Esophagus muscularis mucosa (tissue), 4 donors: ENCODE measurements at regions not wholly inside any gene's neighbourhood (a gene's known extent, or its start where the extent isn't known, plus 50 kb on each side); places are given as distances from the start of the nearest gene placed in this dataset.

Source experiments
- CTCF ChIP-seq, 3 experiments: fragments of 200-600 bp in 2 of 3; fragments of 450-650 bp in 1 of 3; sonication (generic) in 2 of 3; IDR thresholded peaks; one replicate each; pipeline ENCODE4 v1.5.1; 2017 to 2019; ENCODE audit warnings: antibody characterized with exemption in 3 of 3, mild to moderate bottlenecking in 2 of 3, moderate library complexity in 1 of 3
- EP300 ChIP-seq: sonication (generic); formaldehyde crosslinking; IDR thresholded peaks from one replicate; pipeline ENCODE4 v1.6.1; 2017; ENCODE audit warnings: antibody characterized with exemption
- POLR2A ChIP-seq: fragments of 450-650 bp; IDR thresholded peaks from one replicate; pipeline ENCODE4 v1.6.1; 2017; ENCODE audit warnings: antibody characterized with exemption, moderate library complexity, mild to moderate bottlenecking, low read depth
- POLR2AphosphoS5 ChIP-seq, 2 donors: sonication (generic); formaldehyde crosslinking; IDR thresholded peaks; one replicate each; pipeline ENCODE4 v1.6.1; 2017; ENCODE audit warnings: antibody characterized with exemption in 2 of 2

DNA sequence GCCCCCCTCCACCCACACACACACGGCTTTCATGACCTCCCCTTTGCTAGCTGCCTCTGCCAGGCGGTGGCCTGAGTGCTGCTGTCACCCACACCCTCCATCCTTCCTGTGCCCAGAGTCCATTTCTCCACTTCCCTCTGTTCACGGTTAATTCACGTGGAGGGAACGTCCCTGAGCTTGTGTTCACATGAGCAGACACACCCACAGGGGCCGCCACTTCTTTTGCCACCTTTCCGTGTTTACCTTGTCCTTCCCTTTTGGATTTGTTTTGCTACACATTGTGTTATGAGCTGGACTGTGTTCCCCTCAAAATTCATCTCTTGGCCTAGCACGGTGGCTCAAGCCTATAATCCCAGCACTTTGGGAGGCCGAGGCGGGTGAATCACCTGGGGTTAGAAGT, 128.0 kb downstream of the ETS2 start:
- TF ChIP-seq CTCF (IDR thresholded peaks at IDR 0.05) (no peak), EP300 (no peak), POLR2A (no peak), POLR2AphosphoS5 (IDR thresholded peaks at IDR 0.05) (no peak)
